T-helper 17 cell (primary cell): ENCODE measurements at regions not wholly inside any gene's neighbourhood (a gene's known extent, or its start where the extent isn't known, plus 50 kb on each side); places are given as distances from the start of the nearest gene placed in this dataset.
A peak's percentile ranks its signal among the peaks of the same experiment; 100 is the strongest.
"Not testable (repeated sequence)": the region's sequence is repeated elsewhere in the genome, so short reads cannot be mapped to it uniquely, and the experiment has no call there.

Source experiments
- ATAC-seq: fragments of 150-1000 bp; cut with Tn5 transposase; 2 replicates; pipeline ENCODE4 v1.10.0; 2021; ENCODE audit warnings: mild to moderate bottlenecking, moderate library complexity
- DNase-seq, 3 donors: peaks; one replicate each; pipeline versions ENCODE4 v3.0.0 to v3.0.0-alpha.2; 2020 to 2021
- H3K9me3 ChIP-seq: one replicate; pipeline ENCODE4 v1.7.0; 2013; ENCODE audit warnings: low read length, mild to moderate bottlenecking; ENCODE audit not compliant: control insufficient read depth, poor library complexity, severe bottlenecking
- H3K27ac Mint-ChIP-seq: one replicate; pipeline ENCODE4 v1.8.0; 2022; ENCODE audit warnings: mild to moderate bottlenecking, moderate library complexity, mixed read lengths
- H3K27me3 Mint-ChIP-seq: one replicate; pipeline ENCODE4 v1.8.0; 2022; ENCODE audit warnings: mixed read lengths
- H3K36me3 Mint-ChIP-seq: one replicate; pipeline ENCODE4 v1.8.0; 2022; ENCODE audit warnings: low read depth, mixed read lengths
- H3K4me1 Mint-ChIP-seq: one replicate; pipeline ENCODE4 v1.8.0; 2022; ENCODE audit warnings: mild to moderate bottlenecking, mixed read lengths
- H3K4me3 Mint-ChIP-seq: one replicate; pipeline ENCODE4 v1.8.0; 2022; ENCODE audit warnings: mild to moderate bottlenecking, moderate library complexity, mixed read lengths

DNA sequence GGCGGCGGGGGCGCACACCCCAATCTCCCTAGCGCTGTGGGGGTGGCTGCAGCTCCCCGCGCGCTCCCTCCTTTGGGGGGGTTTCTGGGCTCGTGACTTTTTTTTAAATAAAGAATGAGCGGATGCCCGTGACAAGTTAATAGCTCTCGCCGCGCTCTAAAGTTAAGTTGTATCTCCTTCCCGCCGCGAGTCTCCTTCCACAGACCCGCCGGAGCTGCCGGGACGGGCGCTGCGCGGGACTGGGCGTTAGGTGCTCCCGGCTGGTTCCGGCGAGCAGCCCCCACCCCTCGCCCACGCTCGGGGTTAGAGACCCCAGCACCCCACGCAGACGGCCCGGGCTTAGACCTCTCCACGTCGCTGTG is 82.6 kb upstream of the HMGA2 start:
- DNase-seq (no peak), ATAC-seq (peak; percentile 4)

GRCh38 chr12:65742018-65743010 is 82.0 kb upstream of the HMGA2 start:
- DNase-seq (no peak), ATAC-seq (no peak)
- no peaks in the 10 kb centered on the region for H3K9me3 ChIP-seq
- peak overlapping the region; percentile 77 for H3K4me3 Mint-ChIP-seq
- no peak overlapping the region for H3K27ac Mint-ChIP-seq
- H3K4me1 Mint-ChIP-seq, result peaks cover 4% of the 10 kb centered on the region
- H3K36me3 Mint-ChIP-seq, result no peaks in the 10 kb centered on the region
- H3K27me3 Mint-ChIP-seq, result peaks cover 30% of the 10 kb centered on the region

More for the DNA sequence above, 82.6 kb upstream of the HMGA2 start:
- Mint-ChIP-seq H3K36me3 (no peaks in the 10 kb centered on the region), H3K27ac (no peak overlapping the region), H3K4me1 (peaks cover 4% of the 10 kb centered on the region), H3K4me3 (peak overlapping the region; percentile 73), H3K27me3 (peaks cover 25% of the 10 kb centered on the region)
- H3K9me3 ChIP-seq, result no peaks in the 10 kb centered on the region

DNA sequence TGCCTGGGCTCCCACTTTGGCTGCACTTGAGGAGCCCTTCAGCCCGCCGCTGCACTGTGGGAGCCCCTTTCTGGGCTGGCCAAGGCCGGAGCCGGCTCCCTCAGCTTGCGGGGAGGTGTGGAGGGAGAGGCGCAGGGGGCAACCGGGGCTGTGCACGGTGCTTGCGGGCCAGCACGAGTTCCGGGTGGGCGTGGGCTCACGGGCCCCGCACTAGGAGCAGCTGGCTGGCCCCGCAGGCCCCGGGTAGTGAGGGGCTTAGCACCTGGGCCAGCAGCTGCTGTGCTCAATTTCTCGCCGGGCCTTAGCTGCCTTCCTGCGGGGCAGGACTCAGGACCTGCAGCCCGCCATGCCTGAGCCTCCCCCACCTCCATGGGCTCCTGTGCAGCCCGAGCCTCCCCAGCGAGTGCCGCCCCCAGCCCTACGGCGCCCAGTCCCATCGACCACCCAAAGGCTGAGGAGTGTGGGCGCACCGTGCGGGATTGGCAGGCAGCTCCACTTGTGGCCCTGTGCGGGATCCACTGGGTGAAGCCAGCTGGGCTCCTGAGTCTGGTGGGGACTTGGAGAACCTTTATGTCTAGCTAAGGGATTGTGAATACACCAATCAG is 79.9 kb upstream of the HMGA2 start:
- H3K27me3 Mint-ChIP-seq, result peaks cover 32% of the 10 kb centered on the region
- H3K27ac Mint-ChIP-seq, H3K4me3 Mint-ChIP-seq, ATAC-seq, DNase-seq, H3K36me3 Mint-ChIP-seq, H3K4me1 Mint-ChIP-seq, H3K9me3 ChIP-seq: not testable (repeated sequence)

DNA sequence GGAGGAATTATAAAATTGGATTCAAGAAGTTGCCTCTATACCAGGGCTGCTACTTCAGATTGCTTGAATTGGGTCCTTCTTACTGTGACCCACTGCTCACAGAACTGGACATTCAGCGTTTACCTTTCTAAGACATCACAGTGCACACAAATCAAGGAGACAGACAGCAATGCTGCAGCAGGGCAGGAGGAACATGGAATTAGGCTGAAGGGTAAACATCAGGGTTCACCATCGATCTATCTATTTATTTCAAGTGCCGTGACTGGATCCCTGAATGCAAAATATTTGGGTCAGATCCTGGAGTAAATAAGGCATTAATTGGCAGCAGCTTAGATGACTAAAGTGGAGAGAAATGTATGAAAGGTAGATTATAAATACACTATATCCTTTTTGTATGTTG is 76.9 kb upstream of the HMGA2 start:
- H3K36me3 Mint-ChIP-seq, result no peaks in the 10 kb centered on the region
- ATAC-seq (no peak), DNase-seq (no peak)
- peaks cover 32% of the 10 kb centered on the region for H3K27me3 Mint-ChIP-seq
- H3K27ac Mint-ChIP-seq, result no peak overlapping the region
- no peaks in the 10 kb centered on the region for H3K4me1 Mint-ChIP-seq
- no peak overlapping the region for H3K4me3 Mint-ChIP-seq
- H3K9me3 ChIP-seq, result no peaks in the 10 kb centered on the region

DNA sequence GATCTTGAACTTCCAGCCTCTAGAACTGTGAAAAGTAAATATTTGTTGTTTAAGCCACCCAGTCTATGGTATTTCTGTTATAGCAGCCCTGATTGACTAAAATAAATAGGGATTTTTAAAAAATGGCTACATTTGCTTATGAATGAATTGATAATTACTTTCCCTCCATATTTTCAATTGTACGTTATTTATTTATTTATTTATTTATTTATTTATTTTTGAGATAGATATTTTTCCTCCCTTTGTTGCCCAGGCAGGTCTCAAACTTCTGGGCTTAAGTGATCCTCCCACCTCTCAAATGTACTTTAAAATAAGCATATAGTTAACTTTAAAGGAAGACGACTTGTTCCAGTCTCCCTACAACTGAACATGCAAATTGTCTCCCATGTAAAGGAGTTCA is 76.0 kb upstream of the HMGA2 start:
- Mint-ChIP-seq H3K27ac (no peak overlapping the region), H3K36me3 (no peaks in the 10 kb centered on the region), H3K27me3 (peaks cover 24% of the 10 kb centered on the region), H3K4me3 (no peak overlapping the region), H3K4me1 (no peaks in the 10 kb centered on the region)
- ATAC-seq (no peak), DNase-seq (no peak)
- H3K9me3 ChIP-seq, result no peaks in the 10 kb centered on the region

GRCh38 chr12:65754290-65754689 is 70.0 kb upstream of the HMGA2 start:
- DNase-seq, result no peak
- Mint-ChIP-seq H3K4me1 (no peaks in the 10 kb centered on the region), H3K27ac (no peak overlapping the region), H3K36me3 (no peaks in the 10 kb centered on the region), H3K27me3 (peaks cover 13% of the 10 kb centered on the region), H3K4me3 (no peak overlapping the region)
- no peak for ATAC-seq
- no peaks in the 10 kb centered on the region for H3K9me3 ChIP-seq

GRCh38 chr12:65754744-65755595 is 69.3 kb upstream of the HMGA2 start:
- no peak for ATAC-seq
- H3K4me3 Mint-ChIP-seq, result no peak overlapping the region
- DNase-seq, result no peak
- no peak overlapping the region for H3K27ac Mint-ChIP-seq
- H3K27me3 Mint-ChIP-seq, result peaks cover 13% of the 10 kb centered on the region
- H3K4me1 Mint-ChIP-seq, result no peaks in the 10 kb centered on the region
- no peaks in the 10 kb centered on the region for H3K9me3 ChIP-seq
- no peaks in the 10 kb centered on the region for H3K36me3 Mint-ChIP-seq

DNA sequence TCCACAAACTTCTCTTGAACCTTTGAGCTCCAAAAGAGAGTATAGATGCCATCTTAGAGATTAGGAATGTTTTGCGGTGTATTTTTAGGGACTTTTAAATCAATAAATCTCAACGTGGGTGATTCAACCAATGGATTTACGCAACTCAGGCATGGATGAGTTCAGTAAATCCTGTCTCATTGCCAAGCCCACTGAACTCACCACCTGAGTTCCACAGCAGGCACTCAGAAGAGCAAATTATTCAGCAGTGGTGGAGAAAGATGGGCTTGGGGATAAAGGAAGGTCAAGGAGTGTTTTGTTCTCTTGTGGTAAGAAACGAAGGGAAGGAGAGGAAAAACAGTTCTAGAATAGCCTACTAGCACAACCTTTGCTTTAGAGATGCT is 68.7 kb upstream of the HMGA2 start:
- H3K4me1 Mint-ChIP-seq, result no peaks in the 10 kb centered on the region
- ATAC-seq (no peak), DNase-seq (no peak)
- no peaks in the 10 kb centered on the region for H3K36me3 Mint-ChIP-seq
- no peak overlapping the region for H3K27ac Mint-ChIP-seq
- H3K27me3 Mint-ChIP-seq, result peaks cover 13% of the 10 kb centered on the region
- no peak overlapping the region for H3K4me3 Mint-ChIP-seq
- H3K9me3 ChIP-seq, result no peaks in the 10 kb centered on the region

- H3K4me1 Mint-ChIP-seq, result no peaks in the 10 kb centered on the region
- no peak for ATAC-seq
- H3K36me3 Mint-ChIP-seq, result no peaks in the 10 kb centered on the region
- no peak overlapping the region for H3K4me3 Mint-ChIP-seq
- H3K27ac Mint-ChIP-seq, result no peak overlapping the region
- DNase-seq, result no peak
- peaks cover 13% of the 10 kb centered on the region for H3K27me3 Mint-ChIP-seq
- no peaks in the 10 kb centered on the region for H3K9me3 ChIP-seq
Measured at GRCh38 chr12:65756267-65756666, 68.0 kb upstream of the HMGA2 start.

DNA sequence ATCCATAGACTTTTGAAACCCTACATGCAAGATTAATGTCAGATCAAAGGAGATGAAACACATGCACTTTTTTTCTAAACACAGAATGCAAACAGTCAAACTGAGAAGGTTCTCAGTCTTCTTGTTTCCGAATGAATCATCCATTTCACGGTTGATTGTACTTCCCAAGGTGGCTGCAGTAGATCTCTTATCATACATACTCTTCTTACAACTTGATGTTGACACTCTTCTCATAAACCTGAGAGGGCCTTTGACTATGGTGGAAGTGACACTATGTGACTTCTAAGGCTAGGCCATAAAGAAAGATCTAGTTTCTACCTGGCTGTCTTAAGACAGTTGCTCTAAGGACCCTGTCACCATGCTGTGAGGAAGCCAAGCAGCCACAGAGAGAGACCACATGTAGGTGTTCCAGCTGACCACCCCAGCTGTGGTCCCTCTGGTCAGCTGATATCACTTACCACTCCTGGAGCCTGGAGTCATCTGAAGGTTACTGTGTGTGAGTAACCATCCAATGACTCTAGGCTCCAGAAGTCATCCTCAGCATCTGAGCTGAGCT is 67.2 kb upstream of the HMGA2 start:
- H3K27ac Mint-ChIP-seq, result no peak overlapping the region
- DNase-seq, result no peak
- H3K36me3 Mint-ChIP-seq, result no peaks in the 10 kb centered on the region
- H3K9me3 ChIP-seq, result no peaks in the 10 kb centered on the region
- H3K4me3 Mint-ChIP-seq, result no peak overlapping the region
- ATAC-seq, result no peak
- peaks cover 13% of the 10 kb centered on the region for H3K27me3 Mint-ChIP-seq
- no peaks in the 10 kb centered on the region for H3K4me1 Mint-ChIP-seq

- DNase-seq (no peak), ATAC-seq (no peak)
- Mint-ChIP-seq H3K4me1 (no peaks in the 10 kb centered on the region), H3K27ac (no peak overlapping the region), H3K4me3 (no peak overlapping the region), H3K36me3 (no peaks in the 10 kb centered on the region), H3K27me3 (peaks cover 13% of the 10 kb centered on the region)
- no peaks in the 10 kb centered on the region for H3K9me3 ChIP-seq
Measured at GRCh38 chr12:65758401-65758800, 65.9 kb upstream of the HMGA2 start.

GRCh38 chr12:65759735-65760134 is 64.5 kb upstream of the HMGA2 start:
- no peaks in the 10 kb centered on the region for H3K9me3 ChIP-seq
- Mint-ChIP-seq H3K4me3 (no peak overlapping the region), H3K27me3 (peaks cover 13% of the 10 kb centered on the region), H3K27ac (no peak overlapping the region), H3K4me1 (no peaks in the 10 kb centered on the region), H3K36me3 (no peaks in the 10 kb centered on the region)
- no peak for ATAC-seq
- DNase-seq, result no peak

- no peak for ATAC-seq
Measured at GRCh38 chr12:65761301-65761700, 63.0 kb upstream of the HMGA2 start.

More at GRCh38 chr12:65761301-65761700, 63.0 kb upstream of the HMGA2 start:
- H3K4me1 Mint-ChIP-seq, result no peaks in the 10 kb centered on the region
- H3K36me3 Mint-ChIP-seq, result no peaks in the 10 kb centered on the region
- no peak overlapping the region for H3K4me3 Mint-ChIP-seq
- no peaks in the 10 kb centered on the region for H3K9me3 ChIP-seq
- H3K27me3 Mint-ChIP-seq, result peaks cover 5% of the 10 kb centered on the region
- no peak for DNase-seq
- H3K27ac Mint-ChIP-seq, result no peak overlapping the region
